Mesothelial cell of epicardium (in vitro differentiated cells): ENCODE measurements at regions not wholly inside any gene's neighbourhood (a gene's known extent, or its start where the extent isn't known, plus 50 kb on each side); places are given as distances from the start of the nearest gene placed in this dataset.

ENCODE experiments used
- DNase-seq, 2 experiments: peaks; one replicate each; pipeline ENCODE4 v3.0.0; 2021; ENCODE audit warnings: low spot score in 2 of 2; ENCODE audit not compliant: unreplicated experiment in 2 of 2
- H3K27ac Mint-ChIP-seq: 2 replicates; pipeline ENCODE4 v1.8.0; 2021; ENCODE audit warnings: mixed read lengths
- H3K27me3 Mint-ChIP-seq: 2 replicates; pipeline ENCODE4 v1.8.0; 2021; ENCODE audit warnings: low read depth, mixed read lengths
- H3K36me3 Mint-ChIP-seq: 2 replicates; pipeline ENCODE4 v1.8.0; 2021; ENCODE audit warnings: mixed read lengths
- H3K4me1 Mint-ChIP-seq: 2 replicates; pipeline ENCODE4 v1.8.0; 2021; ENCODE audit warnings: mixed read lengths
- H3K4me3 Mint-ChIP-seq: 2 replicates; pipeline ENCODE4 v1.8.0; 2021; ENCODE audit warnings: mild to moderate bottlenecking, moderate library complexity, mixed read lengths
- H3K9me3 Mint-ChIP-seq: 2 replicates; pipeline ENCODE4 v1.8.0; 2021; ENCODE audit warnings: mixed read lengths
- TF ChIP-seq, protein P1 (sequence below): fragments of 200-600 bp; sonication (generic); IDR thresholded peaks from one replicate; pipeline ENCODE4 v1.5.0; 2021; ENCODE audit warnings: antibody characterized with exemption; ENCODE audit not compliant: unreplicated experiment

- Mint-ChIP-seq H3K4me1 (no peaks in the 10 kb centered on the region), H3K9me3 (no peaks in the 10 kb centered on the region), H3K4me3 (no peak overlapping the region), H3K27me3 (peaks cover 9% of the 10 kb centered on the region), H3K36me3 (no peaks in the 10 kb centered on the region), H3K27ac (no peak overlapping the region)
- DNase-seq: no peak
- TF ChIP-seq, protein P1, sequence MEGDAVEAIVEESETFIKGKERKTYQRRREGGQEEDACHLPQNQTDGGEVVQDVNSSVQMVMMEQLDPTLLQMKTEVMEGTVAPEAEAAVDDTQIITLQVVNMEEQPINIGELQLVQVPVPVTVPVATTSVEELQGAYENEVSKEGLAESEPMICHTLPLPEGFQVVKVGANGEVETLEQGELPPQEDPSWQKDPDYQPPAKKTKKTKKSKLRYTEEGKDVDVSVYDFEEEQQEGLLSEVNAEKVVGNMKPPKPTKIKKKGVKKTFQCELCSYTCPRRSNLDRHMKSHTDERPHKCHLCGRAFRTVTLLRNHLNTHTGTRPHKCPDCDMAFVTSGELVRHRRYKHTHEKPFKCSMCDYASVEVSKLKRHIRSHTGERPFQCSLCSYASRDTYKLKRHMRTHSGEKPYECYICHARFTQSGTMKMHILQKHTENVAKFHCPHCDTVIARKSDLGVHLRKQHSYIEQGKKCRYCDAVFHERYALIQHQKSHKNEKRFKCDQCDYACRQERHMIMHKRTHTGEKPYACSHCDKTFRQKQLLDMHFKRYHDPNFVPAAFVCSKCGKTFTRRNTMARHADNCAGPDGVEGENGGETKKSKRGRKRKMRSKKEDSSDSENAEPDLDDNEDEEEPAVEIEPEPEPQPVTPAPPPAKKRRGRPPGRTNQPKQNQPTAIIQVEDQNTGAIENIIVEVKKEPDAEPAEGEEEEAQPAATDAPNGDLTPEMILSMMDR: no peak
Measured at GRCh38 chr7:28350662-28351061, 61.7 kb upstream of the CREB5 start.

DNA sequence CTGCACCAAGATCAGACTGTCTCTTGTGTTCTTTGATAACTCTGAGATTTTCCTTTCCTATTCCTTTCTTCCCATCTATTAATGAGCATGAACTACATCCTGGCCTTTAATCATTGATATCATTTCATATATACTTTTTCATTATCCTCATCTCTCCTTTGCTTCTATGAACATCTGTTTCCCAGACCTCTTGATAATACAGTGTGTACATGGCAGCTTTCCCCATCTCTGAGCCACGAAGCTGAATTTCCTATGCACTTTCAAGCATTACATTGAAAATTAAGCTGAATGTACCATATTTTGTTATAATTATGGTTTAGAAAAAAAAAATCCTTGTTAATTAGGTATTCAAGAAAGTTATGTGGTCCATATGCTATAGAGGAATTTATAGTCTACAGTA lies 60.9 kb upstream of the CREB5 start:
- H3K36me3 Mint-ChIP-seq: no peaks in the 10 kb centered on the region
- H3K27me3 Mint-ChIP-seq: peaks cover 13% of the 10 kb centered on the region
- TF ChIP-seq, protein P1: no peak
- no peaks in the 10 kb centered on the region for H3K4me1 Mint-ChIP-seq
- no peak overlapping the region for H3K4me3 Mint-ChIP-seq
- no peaks in the 10 kb centered on the region for H3K9me3 Mint-ChIP-seq
- H3K27ac Mint-ChIP-seq: no peak overlapping the region
- DNase-seq: no peak

- no peaks in the 10 kb centered on the region for H3K9me3 Mint-ChIP-seq
- no peaks in the 10 kb centered on the region for H3K4me1 Mint-ChIP-seq
- H3K27ac Mint-ChIP-seq: no peak overlapping the region
- no peaks in the 10 kb centered on the region for H3K36me3 Mint-ChIP-seq
- DNase-seq: no peak
- TF ChIP-seq, protein P1: no peak
- H3K27me3 Mint-ChIP-seq: peaks cover 21% of the 10 kb centered on the region
- H3K4me3 Mint-ChIP-seq: no peak overlapping the region
Measured at GRCh38 chr7:28354601-28355402, 57.5 kb upstream of the CREB5 start.

DNA sequence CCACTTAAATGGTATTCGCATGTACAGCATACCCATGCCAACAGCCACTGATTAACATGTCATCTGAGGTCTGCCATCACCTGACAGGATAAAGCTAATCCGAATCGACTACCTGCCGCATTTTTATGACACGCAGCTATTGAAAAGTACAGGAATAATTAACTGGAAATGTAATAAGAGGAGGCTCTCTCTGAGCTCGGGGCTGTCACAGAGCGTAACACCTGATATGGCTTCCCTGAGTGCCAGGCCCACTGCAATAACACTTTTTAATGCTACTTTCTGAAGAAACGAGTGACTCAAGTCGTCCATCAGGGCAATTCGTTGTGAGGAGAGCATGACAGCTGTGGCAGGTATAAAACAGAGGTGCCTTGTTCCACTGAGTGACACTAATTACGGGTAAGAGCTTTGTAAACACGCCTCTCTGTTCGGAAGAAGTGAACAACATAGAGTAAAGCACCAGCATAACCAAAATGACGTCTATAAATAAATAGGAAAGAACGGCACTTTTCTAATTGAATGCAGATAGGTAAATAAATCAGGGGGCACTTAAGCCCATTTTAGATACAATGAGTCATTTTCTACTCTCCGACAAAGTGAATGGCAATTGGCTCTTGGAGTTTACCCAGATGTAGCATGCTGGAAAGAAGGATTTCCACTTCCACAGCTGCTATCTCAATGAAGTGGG lies 56.5 kb upstream of the CREB5 start:
- no peak for DNase-seq
- Mint-ChIP-seq H3K27ac (no peak overlapping the region), H3K4me1 (no peaks in the 10 kb centered on the region), H3K9me3 (no peaks in the 10 kb centered on the region), H3K27me3 (peaks cover 14% of the 10 kb centered on the region), H3K4me3 (no peak overlapping the region), H3K36me3 (no peaks in the 10 kb centered on the region)
- TF ChIP-seq, protein P1: no peak

DNA sequence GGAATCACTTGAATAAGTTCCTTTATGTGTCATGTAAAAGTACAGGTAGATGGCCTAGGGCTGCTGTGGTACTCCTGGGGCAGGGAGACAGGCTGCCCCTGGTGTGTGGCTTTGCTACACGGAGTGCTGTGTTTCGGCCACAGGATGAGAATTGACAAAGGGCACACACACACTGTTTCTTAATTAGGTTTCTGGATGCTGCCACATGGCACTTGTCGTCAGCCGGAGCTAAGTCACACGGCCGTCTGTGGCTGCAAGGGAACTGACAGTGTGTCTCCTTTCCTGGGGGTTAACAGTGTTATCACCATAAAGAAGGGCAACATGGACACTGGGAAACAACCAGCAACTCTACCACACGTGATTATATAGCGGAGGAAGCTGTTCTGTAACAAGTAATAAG lies 55.7 kb upstream of the CREB5 start:
- TF ChIP-seq, protein P1: no peak
- DNase-seq: no peak
- Mint-ChIP-seq H3K36me3 (no peaks in the 10 kb centered on the region), H3K4me3 (no peak overlapping the region), H3K9me3 (no peaks in the 10 kb centered on the region), H3K4me1 (no peaks in the 10 kb centered on the region), H3K27me3 (peaks cover 12% of the 10 kb centered on the region), H3K27ac (no peak overlapping the region)
